ENCODE measurements at regions not wholly inside any gene's neighbourhood (a gene's known extent, or its start where the extent isn't known, plus 50 kb on each side); places are given as distances from the start of the nearest gene placed in this dataset.

DNA sequence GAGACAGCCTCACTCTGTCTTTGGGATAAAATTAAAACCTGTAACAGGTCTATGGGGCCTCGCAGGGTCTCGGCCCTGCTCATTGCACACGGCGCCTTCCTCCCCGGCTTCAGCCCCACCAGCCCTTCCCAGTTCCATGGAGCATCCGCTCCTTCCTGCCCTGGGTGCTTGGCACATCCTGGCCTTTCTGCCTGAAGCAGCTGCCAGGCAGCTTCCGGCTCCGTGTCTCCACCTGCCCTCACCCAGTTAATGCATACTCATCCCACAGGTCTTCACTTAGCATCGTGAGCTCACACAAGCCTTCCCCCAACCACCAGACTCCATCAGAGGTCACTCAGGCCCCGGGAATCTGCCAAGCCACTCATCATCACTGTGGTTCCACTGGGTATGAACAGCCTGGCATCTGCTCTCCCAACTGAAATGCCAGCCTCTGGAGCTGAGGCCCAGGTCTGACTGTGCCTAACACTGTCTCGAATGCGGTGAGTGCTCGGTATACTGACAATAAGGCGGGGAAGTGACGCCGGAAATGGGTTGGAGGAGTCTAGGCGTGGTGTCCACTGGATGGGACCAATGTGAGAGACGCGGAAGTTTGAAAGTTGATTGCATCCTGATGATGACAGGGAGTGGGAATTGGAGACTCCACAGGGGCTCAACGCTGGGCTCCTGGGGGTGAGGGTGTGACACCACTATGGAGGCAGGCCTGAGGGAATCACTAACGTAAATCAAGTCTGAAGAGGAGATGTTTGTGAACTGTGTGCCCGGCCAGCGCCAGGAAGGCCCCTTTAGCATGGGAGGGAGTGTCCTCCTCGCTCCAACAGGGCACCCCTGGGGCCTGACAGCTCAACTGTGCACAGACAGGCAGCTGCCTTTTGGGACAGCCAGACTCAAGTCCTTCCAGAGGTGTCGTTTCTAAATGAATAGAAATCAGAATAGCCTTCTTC lies 245.8 kb downstream of the TTLL2 start:
- Mint-ChIP-seq H3K4me3 (no peak overlapping the region), H3K9me3 (no peaks in the 10 kb centered on the region), H3K27me3 (peaks cover 1% of the 10 kb centered on the region), H3K4me1 (no peaks in the 10 kb centered on the region), H3K36me3 (ENCODE audit: low read depth) (no peaks in the 10 kb centered on the region), H3K27ac (no peak overlapping the region)
- no peak for ATAC-seq (ENCODE audit: low read depth)
- intact Hi-C loops (cut with micrococcal nuclease) = no loop called here
- no peak for DNase-seq
- POLR2A ChIA-PET = no interaction called here
- CTCF ChIA-PET = no interaction called here
- TF ChIP-seq, protein P1, sequence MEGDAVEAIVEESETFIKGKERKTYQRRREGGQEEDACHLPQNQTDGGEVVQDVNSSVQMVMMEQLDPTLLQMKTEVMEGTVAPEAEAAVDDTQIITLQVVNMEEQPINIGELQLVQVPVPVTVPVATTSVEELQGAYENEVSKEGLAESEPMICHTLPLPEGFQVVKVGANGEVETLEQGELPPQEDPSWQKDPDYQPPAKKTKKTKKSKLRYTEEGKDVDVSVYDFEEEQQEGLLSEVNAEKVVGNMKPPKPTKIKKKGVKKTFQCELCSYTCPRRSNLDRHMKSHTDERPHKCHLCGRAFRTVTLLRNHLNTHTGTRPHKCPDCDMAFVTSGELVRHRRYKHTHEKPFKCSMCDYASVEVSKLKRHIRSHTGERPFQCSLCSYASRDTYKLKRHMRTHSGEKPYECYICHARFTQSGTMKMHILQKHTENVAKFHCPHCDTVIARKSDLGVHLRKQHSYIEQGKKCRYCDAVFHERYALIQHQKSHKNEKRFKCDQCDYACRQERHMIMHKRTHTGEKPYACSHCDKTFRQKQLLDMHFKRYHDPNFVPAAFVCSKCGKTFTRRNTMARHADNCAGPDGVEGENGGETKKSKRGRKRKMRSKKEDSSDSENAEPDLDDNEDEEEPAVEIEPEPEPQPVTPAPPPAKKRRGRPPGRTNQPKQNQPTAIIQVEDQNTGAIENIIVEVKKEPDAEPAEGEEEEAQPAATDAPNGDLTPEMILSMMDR (IDR thresholded peaks at IDR 0.05) = no peak

DNA sequence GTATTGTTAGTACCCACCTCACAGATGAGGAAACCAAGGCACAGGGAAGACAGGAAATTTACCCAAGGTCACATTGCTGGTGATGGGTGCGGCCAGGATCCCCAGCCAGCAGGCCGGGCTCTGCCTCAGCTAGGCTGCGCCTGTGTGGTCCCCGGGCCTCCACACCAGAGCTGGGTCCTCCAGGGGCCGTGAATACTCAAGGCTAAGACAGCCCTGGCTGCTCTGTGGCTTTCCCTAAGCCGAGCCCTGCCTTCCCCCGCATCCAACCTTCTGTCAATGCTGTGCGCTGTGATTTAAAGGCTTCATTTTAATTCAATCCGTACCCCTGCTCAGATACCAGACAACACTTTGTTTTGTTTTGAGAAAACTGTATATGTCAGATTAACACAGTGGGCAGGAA lies 246.7 kb downstream of the TTLL2 start:
- H3K4me1 Mint-ChIP-seq = no peaks in the 10 kb centered on the region
- ChIA-PET POLR2A (no interaction called here), CTCF (no interaction called here)
- H3K4me3 Mint-ChIP-seq = no peak overlapping the region
- no peaks in the 10 kb centered on the region for H3K36me3 Mint-ChIP-seq (ENCODE audit: low read depth)
- TF ChIP-seq, protein P1 (IDR thresholded peaks at IDR 0.05) = no peak
- H3K27me3 Mint-ChIP-seq = peaks cover 1% of the 10 kb centered on the region
- no peak for DNase-seq
- no peak overlapping the region for H3K27ac Mint-ChIP-seq
- no peak for ATAC-seq (ENCODE audit: low read depth)
- intact Hi-C loops (cut with micrococcal nuclease) = no loop called here
- no peaks in the 10 kb centered on the region for H3K9me3 Mint-ChIP-seq

DNA sequence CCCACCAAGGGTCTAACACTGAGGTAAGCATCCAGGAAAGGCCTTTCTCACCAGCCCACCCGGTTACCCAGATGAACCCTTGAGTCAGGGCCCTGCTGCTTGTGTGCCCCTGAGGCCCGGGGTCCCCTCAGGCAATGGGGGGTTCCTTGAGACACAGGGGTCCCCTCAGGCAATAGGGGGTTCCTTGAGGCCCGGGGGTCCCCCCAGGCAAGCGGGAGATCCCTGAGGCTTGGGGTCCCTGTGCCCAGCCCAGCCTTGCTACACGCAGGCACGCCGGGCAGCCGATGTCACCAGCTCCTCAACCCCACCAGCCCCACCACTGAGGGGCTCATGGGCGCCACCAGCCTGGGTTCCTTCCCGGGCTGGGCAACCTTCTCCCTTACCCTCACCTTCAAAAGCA lies 247.2 kb downstream of the TTLL2 start:
- DNase-seq (no peak), ATAC-seq (ENCODE audit: low read depth) (no peak)
- H3K27ac Mint-ChIP-seq = no peak overlapping the region
- ChIA-PET CTCF (no interaction called here), POLR2A (no interaction called here)
- no peaks in the 10 kb centered on the region for H3K36me3 Mint-ChIP-seq (ENCODE audit: low read depth)
- intact Hi-C loops (cut with micrococcal nuclease) = no loop called here
- no peaks in the 10 kb centered on the region for H3K9me3 Mint-ChIP-seq
- TF ChIP-seq, protein P1 (IDR thresholded peaks at IDR 0.05) = no peak
- H3K4me3 Mint-ChIP-seq = no peak overlapping the region
- H3K27me3 Mint-ChIP-seq = peaks cover 4% of the 10 kb centered on the region
- no peaks in the 10 kb centered on the region for H3K4me1 Mint-ChIP-seq

DNA sequence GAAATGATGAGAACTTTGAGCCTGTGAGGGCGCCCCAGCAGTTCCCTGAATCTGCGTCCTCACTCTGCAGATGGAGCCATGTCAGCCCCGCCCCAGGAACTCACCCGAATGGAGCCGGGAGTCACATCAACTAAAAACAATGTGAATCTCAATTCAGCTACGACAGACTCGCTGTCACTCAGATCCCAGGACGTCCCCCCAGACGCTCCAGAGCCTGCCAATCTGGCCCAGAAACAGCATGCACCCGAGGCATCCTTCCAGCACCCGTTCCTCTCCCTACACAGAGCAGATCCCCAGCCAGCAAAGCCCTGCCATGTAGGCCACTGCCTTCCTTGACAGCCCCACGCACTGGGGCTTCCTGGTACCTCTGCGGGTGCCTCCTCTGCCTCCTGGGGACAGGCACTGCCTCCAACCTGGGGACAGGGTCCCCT lies 248.0 kb downstream of the TTLL2 start:
- intact Hi-C loops (cut with micrococcal nuclease) = no loop called here
- Mint-ChIP-seq H3K36me3 (ENCODE audit: low read depth) (no peaks in the 10 kb centered on the region), H3K9me3 (no peaks in the 10 kb centered on the region), H3K4me3 (no peak overlapping the region), H3K27me3 (peaks cover 7% of the 10 kb centered on the region), H3K27ac (no peak overlapping the region), H3K4me1 (no peaks in the 10 kb centered on the region)
- ATAC-seq (ENCODE audit: low read depth) (no peak), DNase-seq (no peak)
- POLR2A ChIA-PET = no interaction called here
- CTCF ChIA-PET = no interaction called here
- TF ChIP-seq, protein P1 (IDR thresholded peaks at IDR 0.05) = no peak

DNA sequence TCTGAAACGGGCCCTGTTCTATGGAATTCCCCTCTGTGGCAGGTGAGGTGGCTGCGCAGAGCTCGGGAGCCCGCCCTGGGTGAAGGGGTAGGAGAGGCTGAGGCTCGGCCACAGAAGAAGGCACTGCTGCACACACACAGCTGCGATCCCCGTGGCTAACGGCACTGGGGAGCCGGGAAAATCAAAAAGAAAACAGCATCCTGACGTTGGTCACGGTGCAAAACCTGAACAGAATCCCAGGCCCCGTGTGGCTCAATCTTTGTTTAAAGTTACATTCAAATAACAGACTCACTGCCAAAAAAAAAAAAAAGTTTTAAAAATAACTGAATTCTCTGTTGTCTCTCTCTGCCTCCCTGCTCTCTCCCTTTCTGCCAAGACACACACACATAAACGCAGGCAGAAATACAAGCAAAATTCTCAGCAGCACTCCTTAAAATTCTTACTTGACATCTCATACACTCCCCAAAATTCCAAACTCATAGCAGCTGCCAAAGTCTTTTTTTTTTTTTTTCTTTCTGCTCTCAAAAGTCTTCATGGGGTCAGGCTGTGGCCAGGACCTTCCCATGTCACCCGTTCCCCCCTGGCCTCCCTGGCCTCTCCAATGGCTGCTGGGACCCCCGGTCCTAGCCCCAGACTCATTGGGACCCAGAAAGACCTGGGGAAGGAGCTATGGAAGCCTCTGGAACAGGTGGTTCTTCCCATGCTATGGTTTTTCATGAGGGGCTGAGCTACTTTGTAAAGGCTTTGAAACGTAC lies 248.8 kb downstream of the TTLL2 start:
- POLR2A ChIA-PET = interaction anchor here (0.6 kb wide), 1 partner anchor 1972 kb away, joined by 3 read pairs; no protein-coding TSS in a partner anchor

More for the DNA sequence above, 248.8 kb downstream of the TTLL2 start:
- TF ChIP-seq, protein P1 (IDR thresholded peaks at IDR 0.05) = no peak
- CTCF ChIA-PET = no interaction called here
- H3K4me3 Mint-ChIP-seq = no peak overlapping the region
- H3K36me3 Mint-ChIP-seq (ENCODE audit: low read depth) = no peaks in the 10 kb centered on the region
- H3K9me3 Mint-ChIP-seq = no peaks in the 10 kb centered on the region
- H3K27ac Mint-ChIP-seq = no peak overlapping the region
- peaks cover 7% of the 10 kb centered on the region for H3K27me3 Mint-ChIP-seq
- DNase-seq (no peak), ATAC-seq (ENCODE audit: low read depth) (no peak)
- intact Hi-C loops (cut with micrococcal nuclease) = no loop called here
- no peaks in the 10 kb centered on the region for H3K4me1 Mint-ChIP-seq

All from activated B cell treated with CpG ODN at 0.5 μM for 24 hours (primary cell).